ENCODE measurements at regions not wholly inside any gene's neighbourhood (a gene's known extent, or its start where the extent isn't known, plus 50 kb on each side); places are given as distances from the start of the nearest gene placed in this dataset.

GRCh38 chr17:6231886-6232731 is 161.9 kb downstream of the WSCD1 start:
- Histone ChIP-seq H3K27me3 (peaks cover 0 to 7% (median 0%) of the 10 kb centered on the region in 3 donors), H3K27ac (no peak overlapping the region), H3K9me3 (no peaks in the 10 kb centered on the region), H3K4me3 (no peak overlapping the region), H3K4me1 (no peaks in the 10 kb centered on the region), H3K36me3 (no peaks in the 10 kb centered on the region)
- WGBS, 5 donors: 59 to 68% (median 62%) methylated on average over 20 to 21 of the region's 21 CpGs
- intact Hi-C loops (cut with DNase I; ENCODE audit: low total_unique reads): no loop called here
- TF ChIP-seq POLR2A (IDR thresholded peaks at IDR 0.05) (no peak), EP300 (IDR thresholded peaks at IDR 0.05) (no peak), CTCF (IDR thresholded peaks at IDR 0.05) (no peak), POLR2AphosphoS5 (IDR thresholded peaks at IDR 0.05) (no peak)
- no peak for DNase-seq

GRCh38 chr17:6231465-6231864 is 161.3 kb downstream of the WSCD1 start:
- Histone ChIP-seq H3K27ac (no peak overlapping the region), H3K9me3 (no peaks in the 10 kb centered on the region), H3K36me3 (no peaks in the 10 kb centered on the region), H3K4me1 (no peaks in the 10 kb centered on the region), H3K27me3 (peaks cover 0 to 7% (median 0%) of the 10 kb centered on the region in 3 donors), H3K4me3 (no peak overlapping the region)
- DNase-seq: no peak
- TF ChIP-seq POLR2A (IDR thresholded peaks at IDR 0.05) (no peak), CTCF (IDR thresholded peaks at IDR 0.05) (no peak), EP300 (IDR thresholded peaks at IDR 0.05) (no peak), POLR2AphosphoS5 (IDR thresholded peaks at IDR 0.05) (no peak)
- WGBS, 5 donors: 79 to 90% (median 87%) methylated on average over 8 of the region's 8 CpGs
- intact Hi-C loops (cut with DNase I; ENCODE audit: low total_unique reads): no loop called here

- H3K9me3 ChIP-seq: peaks cover 0 to 9% (median 3%) of the 10 kb centered on the region in 4 donors
- WGBS, 5 donors: 84 to 90% (median 87%) methylated on average over 7 of the region's 7 CpGs
- no peak overlapping the region for H3K27ac ChIP-seq
- H3K27me3 ChIP-seq: peaks cover 0 to 18% (median 0%) of the 10 kb centered on the region in 3 donors
- H3K4me3 ChIP-seq: no peak overlapping the region
- no peak for TF ChIP-seq CTCF (IDR thresholded peaks at IDR 0.05)
- no peak for TF ChIP-seq POLR2A (IDR thresholded peaks at IDR 0.05)
- TF ChIP-seq EP300 (IDR thresholded peaks at IDR 0.05): no peak
- no peak for TF ChIP-seq POLR2AphosphoS5 (IDR thresholded peaks at IDR 0.05)
- H3K36me3 ChIP-seq: no peaks in the 10 kb centered on the region
- no peaks in the 10 kb centered on the region for H3K4me1 ChIP-seq
- no peak for DNase-seq
- intact Hi-C loops (cut with DNase I; ENCODE audit: low total_unique reads): no loop called here
Measured at GRCh38 chr17:6218333-6218732, 148.2 kb downstream of the WSCD1 start.

DNA sequence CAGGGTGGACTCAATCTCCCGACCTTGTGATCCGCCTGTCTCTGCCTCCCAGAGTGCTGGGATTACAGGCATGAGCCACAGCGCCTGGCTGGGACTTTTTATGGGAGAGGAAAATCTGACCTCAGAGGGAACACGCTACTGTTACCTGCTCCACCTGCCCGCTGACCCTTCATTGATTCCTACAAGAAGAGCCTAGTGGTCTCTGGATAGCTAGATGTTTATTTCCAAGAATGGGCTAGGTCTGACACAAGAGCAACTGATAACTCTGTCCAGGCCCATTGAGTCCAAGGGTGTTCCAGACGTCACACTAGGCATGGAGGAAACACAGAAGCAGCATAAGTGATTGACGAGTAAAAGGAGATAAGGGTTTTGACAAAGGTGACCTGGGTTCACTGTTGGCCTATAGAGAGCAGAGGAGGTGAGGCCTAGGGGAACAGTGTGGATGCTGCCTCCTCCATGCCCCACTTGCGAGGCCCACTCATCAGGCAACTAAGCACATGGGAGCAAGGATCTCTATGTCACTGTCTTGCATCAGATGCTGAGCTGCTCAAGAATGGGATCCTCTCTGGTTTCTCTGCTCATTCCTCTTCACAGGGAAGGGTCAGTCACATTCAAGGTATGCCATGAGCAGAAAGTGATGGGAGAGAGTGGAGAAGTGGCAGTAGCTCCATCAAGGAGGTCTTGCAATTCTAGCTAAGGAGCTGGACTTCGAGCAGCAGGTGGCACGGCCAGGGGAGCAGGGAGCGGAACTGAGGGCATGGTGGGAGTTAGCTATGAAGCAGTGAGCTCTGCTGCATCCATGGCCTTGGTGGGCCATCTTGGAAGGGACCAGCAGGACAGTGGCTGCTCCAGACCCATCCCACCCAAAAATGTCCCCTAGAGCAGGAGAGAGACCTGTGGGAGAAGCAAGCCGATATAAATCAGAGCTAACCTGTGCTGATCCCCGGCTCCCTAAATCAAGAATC is 145.2 kb downstream of the WSCD1 start:
- no peak for TF ChIP-seq CTCF (IDR thresholded peaks at IDR 0.05)
- no peak for TF ChIP-seq EP300 (IDR thresholded peaks at IDR 0.05)
- TF ChIP-seq POLR2AphosphoS5 (IDR thresholded peaks at IDR 0.05): no peak
- TF ChIP-seq POLR2A (IDR thresholded peaks at IDR 0.05): no peak
- no peaks in the 10 kb centered on the region for H3K4me1 ChIP-seq
- WGBS, 5 donors: 73 to 79% (median 77%) methylated on average over 13 of the region's 13 CpGs
- no peak overlapping the region for H3K4me3 ChIP-seq
- intact Hi-C loops (cut with DNase I; ENCODE audit: low total_unique reads): no loop called here
- no peak overlapping the region for H3K27ac ChIP-seq
- no peaks in the 10 kb centered on the region for H3K9me3 ChIP-seq
- DNase-seq: no peak
- H3K36me3 ChIP-seq: no peaks in the 10 kb centered on the region
- H3K27me3 ChIP-seq: peaks cover 0 to 25% (median 0%) of the 10 kb centered on the region in 3 donors

Measured in stomach (tissue), 8 donors.